KBM-7 (cell line): ENCODE measurements at regions not wholly inside any gene's neighbourhood (a gene's known extent, or its start where the extent isn't known, plus 50 kb on each side); places are given as distances from the start of the nearest gene placed in this dataset.

Source experiments
- DNase-seq: peaks from one replicate; pipeline ENCODE4 v3.0.0-alpha.2; 2015
- in situ Hi-C: fragments of 300-500 bp; cut with MboI; formaldehyde crosslinking; loops from 2 replicates; pipeline ENCODE4 v1.14.3; 2020; ENCODE audit warnings: low sequenced_read_pairs, low pct_unique_long_range_greater_than_20kb, mixed read lengths

GRCh38 chr14:98937712-98938505 lies 334.1 kb downstream of the BCL11B start:
- in situ Hi-C loops, result no loop called here
- no peak for DNase-seq

GRCh38 chr14:98940693-98941437 lies 331.1 kb downstream of the BCL11B start:
- DNase-seq, result no peak
- in situ Hi-C loops, result no loop called here

DNA sequence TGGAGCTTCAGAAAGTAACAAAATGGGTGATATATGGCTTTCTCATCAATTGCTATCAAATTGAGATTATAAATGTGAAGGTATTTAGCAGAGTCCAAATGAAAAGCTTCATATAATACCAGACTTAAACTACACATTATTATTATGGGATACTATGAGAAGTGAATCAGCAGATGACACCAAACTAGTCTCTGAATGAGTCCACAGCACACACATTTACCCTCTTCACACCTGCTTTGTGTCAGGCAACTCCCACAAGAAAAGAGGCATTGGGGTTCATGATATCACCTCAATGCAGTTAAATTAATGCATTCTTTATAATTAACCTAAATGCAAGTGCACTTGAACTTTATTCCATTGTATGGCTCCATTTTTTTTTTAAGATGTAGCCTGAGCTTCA lies 330.5 kb downstream of the BCL11B start:
- in situ Hi-C loops, result no loop called here
- DNase-seq, result no peak

DNA sequence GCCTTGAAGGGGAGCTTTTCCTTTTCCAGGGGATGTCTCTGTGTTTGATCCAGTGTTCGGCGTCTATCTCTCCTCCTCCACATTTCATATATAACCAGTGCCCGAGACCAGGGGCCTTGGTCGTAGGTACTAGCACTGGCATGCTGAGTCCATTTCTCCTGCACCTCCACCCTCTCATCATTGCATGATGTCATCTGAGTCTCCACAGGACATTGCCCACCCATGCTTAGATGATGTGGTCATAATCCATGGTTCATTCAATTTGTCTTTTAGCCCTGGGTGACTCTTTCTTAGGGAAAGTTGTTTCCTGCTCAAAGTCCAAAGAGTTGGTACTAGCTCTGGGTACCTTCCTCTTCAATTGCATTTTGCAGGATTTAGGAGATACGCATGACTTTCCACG lies 328.1 kb downstream of the BCL11B start:
- DNase-seq, result no peak
- in situ Hi-C loops, result no loop called here

GRCh38 chr14:98944989-98945388 lies 327.0 kb downstream of the BCL11B start:
- in situ Hi-C loops, result no loop called here
- DNase-seq, result no peak

GRCh38 chr14:98945611-98946570 lies 326.1 kb downstream of the BCL11B start:
- DNase-seq, result no peak
- in situ Hi-C loops, result no loop called here

- DNase-seq, result no peak
- in situ Hi-C loops, result no loop called here
Observed at GRCh38 chr14:98946940-98947339, 325.1 kb downstream of the BCL11B start.

GRCh38 chr14:98947911-98948595 lies 323.9 kb downstream of the BCL11B start:
- DNase-seq, result no peak
- in situ Hi-C loops, result no loop called here

- in situ Hi-C loops, result no loop called here
- DNase-seq, result no peak
Observed at GRCh38 chr14:98949051-98949450, 322.9 kb downstream of the BCL11B start.

GRCh38 chr14:98949481-98950135 lies 322.4 kb downstream of the BCL11B start:
- DNase-seq, result no peak
- in situ Hi-C loops, result no loop called here

DNA sequence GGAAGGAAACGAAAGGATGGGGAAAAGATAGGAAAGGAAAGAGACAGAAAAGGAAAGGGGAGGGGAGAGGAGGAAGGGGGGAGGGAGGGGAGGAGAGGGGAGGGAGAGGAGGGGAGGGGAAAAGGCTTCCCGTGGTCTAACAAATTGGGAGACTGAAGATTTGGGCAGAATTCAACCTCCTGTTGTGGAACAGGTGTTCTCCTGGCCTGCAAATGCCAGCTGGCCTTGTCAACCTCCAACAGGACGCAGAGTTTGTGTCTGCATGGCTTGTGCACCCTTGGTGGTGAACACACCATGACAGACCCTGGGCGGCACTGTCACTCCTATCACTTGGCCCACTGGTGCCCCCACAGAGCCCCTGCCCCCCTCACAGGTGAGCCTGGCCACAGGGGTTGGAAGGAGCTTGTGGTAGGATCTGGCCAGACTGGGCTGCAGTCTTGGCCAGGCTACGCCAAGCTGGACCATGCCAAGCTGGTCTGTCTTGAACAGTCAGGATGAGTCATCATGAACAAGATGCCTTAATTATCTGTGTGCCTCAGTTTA lies 321.6 kb downstream of the BCL11B start:
- in situ Hi-C loops, result no loop called here

GRCh38 chr14:98951031-98951430 lies 321.0 kb downstream of the BCL11B start:
- in situ Hi-C loops, result no loop called here
- DNase-seq, result no peak

More for the DNA sequence above, 321.6 kb downstream of the BCL11B start:
- no peak for DNase-seq

- in situ Hi-C loops, result no loop called here
- DNase-seq, result no peak
Observed at GRCh38 chr14:98951521-98952152, 320.4 kb downstream of the BCL11B start.

- no peak for DNase-seq
- in situ Hi-C loops, result no loop called here
Observed at GRCh38 chr14:98952593-98953350, 319.2 kb downstream of the BCL11B start.

DNA sequence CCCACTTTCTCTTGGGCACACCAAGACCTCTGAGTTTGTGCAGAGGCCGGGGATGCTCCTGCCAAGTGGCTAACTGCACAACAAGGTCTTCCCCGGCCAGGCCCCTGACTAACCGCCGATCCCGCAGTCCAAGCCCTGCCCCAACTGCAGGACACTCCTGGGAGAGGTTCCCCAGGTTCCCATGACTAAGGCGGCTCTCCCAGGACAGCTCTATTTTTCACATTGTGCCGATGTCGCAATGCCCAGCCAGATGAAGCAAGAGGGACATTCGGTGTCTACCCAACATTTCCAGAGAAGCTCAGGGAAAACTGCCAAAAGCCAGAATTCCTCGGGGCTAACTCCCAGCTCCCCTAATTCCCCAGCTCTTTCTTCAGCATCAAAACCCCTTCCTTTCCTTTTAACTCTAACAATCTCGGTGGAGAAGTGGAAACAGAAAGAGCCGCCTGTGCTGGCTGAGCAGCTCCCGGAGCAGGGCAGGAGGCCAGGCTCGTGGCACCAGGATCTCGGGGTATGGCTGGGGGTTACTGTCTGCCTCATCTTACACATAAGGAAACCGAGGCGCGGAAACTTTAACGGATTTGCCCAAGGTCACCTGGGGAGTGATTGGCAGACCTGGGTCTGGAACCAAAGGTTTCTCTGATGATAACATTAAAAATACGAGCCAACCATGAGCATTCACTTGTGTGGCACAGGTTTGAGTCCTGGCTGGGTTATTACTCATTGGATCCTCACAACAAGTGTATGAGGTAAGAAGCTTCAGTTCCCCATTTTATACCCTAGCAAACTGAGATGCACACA lies 318.2 kb downstream of the BCL11B start:
- DNase-seq, result no peak
- in situ Hi-C loops, result no loop called here

DNA sequence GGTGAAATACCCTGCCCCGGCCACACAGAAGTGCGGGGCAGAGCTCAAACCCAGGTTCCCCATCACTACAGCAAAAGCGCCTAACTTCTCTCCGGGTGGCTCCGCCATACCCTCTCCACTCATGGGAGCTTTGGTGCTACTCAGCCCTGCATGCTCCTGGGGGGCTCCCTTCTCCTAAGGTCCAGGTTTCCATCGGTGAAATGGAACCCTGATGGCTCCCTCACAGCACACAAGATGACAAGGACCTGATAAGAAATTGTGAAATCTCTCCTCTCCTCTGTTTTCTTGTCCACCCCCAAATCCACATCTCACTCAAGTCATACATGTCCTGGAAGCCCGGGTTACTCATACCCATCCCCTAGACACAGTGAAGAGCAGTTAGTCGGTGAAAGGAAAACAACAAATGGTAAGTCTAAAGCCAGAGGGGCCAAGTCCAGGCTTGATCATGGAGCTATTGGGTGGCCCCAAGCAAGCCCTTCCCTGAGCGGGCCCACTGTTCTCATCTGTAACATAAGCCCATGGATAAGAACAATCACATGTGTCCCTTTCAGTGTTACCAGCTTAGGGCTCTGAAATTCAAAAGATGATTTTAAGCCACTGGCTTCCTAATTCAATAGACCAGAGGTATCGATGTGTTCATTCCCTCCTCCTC lies 317.5 kb downstream of the BCL11B start:
- in situ Hi-C loops, result no loop called here
- no peak for DNase-seq
